NK-92 treated with Interleukin-12 subunit alpha and Interleukin-12 subunit beta, amount 100 ng/mL, for 24 hours (cell line): ENCODE measurements at regions not wholly inside any gene's neighbourhood (a gene's known extent, or its start where the extent isn't known, plus 50 kb on each side); places are given as distances from the start of the nearest gene placed in this dataset.
A peak's percentile ranks its signal among the peaks of the same experiment; 100 is the strongest.

Experiments
- DNase-seq: peaks from one replicate; lab custom pipeline; 2025; lab: John Stamatoyannopoulos, UW

GRCh38 chr13:106234636-106235035, 300.8 kb downstream of the EFNB2 start:
- DNase-seq, result no peak

- DNase-seq, result no peak
These were observed 302.2 kb downstream of the EFNB2 start for GRCh38 chr13:106233134-106233735.

- no peak for DNase-seq
These were observed 302.8 kb downstream of the EFNB2 start for GRCh38 chr13:106232681-106233080.

GRCh38 chr13:106230450-106230849, 305.0 kb downstream of the EFNB2 start:
- DNase-seq, result no peak

- no peak for DNase-seq
These were observed 310.3 kb downstream of the EFNB2 start for GRCh38 chr13:106225126-106225525.

- no peak for DNase-seq
These were observed 315.3 kb downstream of the EFNB2 start for GRCh38 chr13:106220211-106220610.

GRCh38 chr13:106213028-106213757, 322.3 kb downstream of the EFNB2 start:
- DNase-seq, result no peak

- no peak for DNase-seq
These were observed 323.0 kb downstream of the EFNB2 start for GRCh38 chr13:106212386-106213010.

- no peak for DNase-seq
These were observed 325.1 kb downstream of the EFNB2 start for GRCh38 chr13:106210324-106210723.

- DNase-seq, result no peak
These were observed 329.6 kb downstream of the EFNB2 start for GRCh38 chr13:106205871-106206270.

GRCh38 chr13:106197496-106197895, 338.0 kb downstream of the EFNB2 start:
- no peak for DNase-seq

GRCh38 chr13:106187501-106188095, 347.9 kb downstream of the EFNB2 start:
- no peak for DNase-seq

- no peak for DNase-seq
These were observed 348.4 kb downstream of the EFNB2 start for GRCh38 chr13:106187101-106187500.

- no peak for DNase-seq
These were observed 349.0 kb downstream of the EFNB2 start for GRCh38 chr13:106186366-106187030.

GRCh38 chr13:106184790-106185189, 350.7 kb downstream of the EFNB2 start:
- no peak for DNase-seq

- no peak for DNase-seq
These were observed 351.9 kb downstream of the EFNB2 start for GRCh38 chr13:106183410-106184065.

- DNase-seq, result peak; percentile 9
These were observed 353.1 kb downstream of the EFNB2 start for GRCh38 chr13:106182404-106182803.

GRCh38 chr13:106178816-106179215, 356.6 kb downstream of the EFNB2 start:
- no peak for DNase-seq

- no peak for DNase-seq
These were observed 358.3 kb downstream of the EFNB2 start for GRCh38 chr13:106177146-106177545.

GRCh38 chr13:106176117-106176516, 359.3 kb downstream of the EFNB2 start:
- no peak for DNase-seq

- no peak for DNase-seq
These were observed 361.4 kb downstream of the EFNB2 start for GRCh38 chr13:106173891-106174610.
